Mammary epithelial cell (primary cell): ENCODE measurements at regions not wholly inside any gene's neighbourhood (a gene's known extent, or its start where the extent isn't known, plus 50 kb on each side); places are given as distances from the start of the nearest gene placed in this dataset.

ENCODE experiments used
- CTCF ChIP-seq, 2 donors: IDR thresholded peaks in 1 of 2; conservative IDR thresholded peaks in 1 of 2; 2 replicates each; pipeline ENCODE4 v1.5.1; 2011 to 2012; ENCODE audit warnings: inconsistent platforms in 2 of 2, low read length in 2 of 2, mild to moderate bottlenecking in 2 of 2, control low read depth in 1 of 2, low read depth in 1 of 2; ENCODE audit not compliant: insufficient read depth in 1 of 2; ENCODE audit errors: extremely low read depth in 1 of 2
- EZH2 ChIP-seq: IDR thresholded peaks from 2 replicates; pipeline ENCODE4 v1.6.1; 2012; ENCODE audit warnings: low read length, inconsistent platforms, borderline replicate concordance

- TF ChIP-seq CTCF (conservative IDR thresholded peaks at IDR 0.05 in 1 of 2, IDR thresholded peaks at IDR 0.05 in 1 of 2; ENCODE audit: extremely low read depth in 1 of 2, insufficient read depth in 1 of 2, low read depth in 1 of 2, low read length in 2 of 2), result no peak
- no peak for TF ChIP-seq EZH2
Observed at GRCh38 chr21:35198565-35198964, 149.5 kb upstream of the RUNX1 start.
